ENCODE measurements at regions not wholly inside any gene's neighbourhood (a gene's known extent, or its start where the extent isn't known, plus 50 kb on each side); places are given as distances from the start of the nearest gene placed in this dataset.

- in situ Hi-C loops (cut with HindIII; ENCODE audit: low pct_unique_long_range_greater_than_20kb, low sequenced_read_pairs) = no loop called here
- ChIA-PET CTCF (interaction anchor here (0.6 kb wide), 1 partner anchor 433 kb away, joined by 3 read pairs; no protein-coding TSS in a partner anchor), POLR2A (no interaction called here)
- intact Hi-C loops (cut with micrococcal nuclease; ENCODE audit: unreplicated experiment) = no loop called here
- Histone ChIP-seq H3K9me3 (ENCODE audit: control insufficient read depth, insufficient read depth, low read depth, low read length) (no peaks in the 10 kb centered on the region), H3K27ac (ENCODE audit: low read length) (no peak overlapping the region), H3K27me3 (ENCODE audit: control insufficient read depth, insufficient read depth, low read length) (peaks cover 4% of the 10 kb centered on the region; the same call in 1 of the 2 replicates), H3K36me3 (ENCODE audit: control insufficient read depth, insufficient read depth, low read length) (no peaks in the 10 kb centered on the region), H3K4me1 (ENCODE audit: control insufficient read depth, insufficient read depth, low read length) (no peaks in the 10 kb centered on the region), H3K4me3 (ENCODE audit: low read depth in 2 of 2, low read length in 2 of 2) (no peak overlapping the region)
- no peak for DNase-seq (ENCODE audit: low read depth, low spot score)
- TF ChIP-seq POLR2AphosphoS5 (IDR thresholded peaks at IDR 0.05; ENCODE audit: low read depth, low read length) (no peak), TCF7L2 (IDR thresholded peaks at IDR 0.05; ENCODE audit: low read depth, low read length) (no peak), SIN3A (IDR thresholded peaks at IDR 0.05; ENCODE audit: borderline replicate concordance, insufficient read depth, low read depth, low read length) (no peak), CTCF (IDR thresholded peaks at IDR 0.05) (no peak), REST (IDR thresholded peaks at IDR 0.05; ENCODE audit: insufficient read depth in 1 of 2, low read depth in 2 of 2, low read length in 1 of 2) (no peak)
- no peak for ATAC-seq
- BruUV-seq (replicated peaks) = no TSS peak
Observed at GRCh38 chr21:33151941-33152731, 77.6 kb upstream of the IFNAR2 start.

GRCh38 chr21:33152732-33153130, 77.0 kb upstream of the IFNAR2 start:
- no peaks in the 10 kb centered on the region for H3K36me3 ChIP-seq (ENCODE audit: control insufficient read depth, insufficient read depth, low read length)
- ChIA-PET CTCF (interaction anchor here (0.6 kb wide), 1 partner anchor 432 kb away, joined by 3 read pairs; no protein-coding TSS in a partner anchor), POLR2A (no interaction called here)
- H3K4me3 ChIP-seq (ENCODE audit: low read depth in 2 of 2, low read length in 2 of 2) = no peak overlapping the region
- no peak for ATAC-seq
- intact Hi-C loops (cut with micrococcal nuclease; ENCODE audit: unreplicated experiment) = no loop called here
- no peak for DNase-seq (ENCODE audit: low read depth, low spot score)
- peaks cover 4% of the 10 kb centered on the region; the same call in 1 of the 2 replicates for H3K27me3 ChIP-seq (ENCODE audit: control insufficient read depth, insufficient read depth, low read length)
- no peak overlapping the region for H3K27ac ChIP-seq (ENCODE audit: low read length)
- no peaks in the 10 kb centered on the region for H3K4me1 ChIP-seq (ENCODE audit: control insufficient read depth, insufficient read depth, low read length)
- in situ Hi-C loops (cut with HindIII; ENCODE audit: low pct_unique_long_range_greater_than_20kb, low sequenced_read_pairs) = no loop called here
- no TSS peak for BruUV-seq (replicated peaks)
- no peaks in the 10 kb centered on the region for H3K9me3 ChIP-seq (ENCODE audit: control insufficient read depth, insufficient read depth, low read depth, low read length)
- TF ChIP-seq SIN3A (IDR thresholded peaks at IDR 0.05; ENCODE audit: borderline replicate concordance, insufficient read depth, low read depth, low read length) (no peak), REST (IDR thresholded peaks at IDR 0.05; ENCODE audit: insufficient read depth in 1 of 2, low read depth in 2 of 2, low read length in 1 of 2) (no peak), POLR2AphosphoS5 (IDR thresholded peaks at IDR 0.05; ENCODE audit: low read depth, low read length) (no peak), TCF7L2 (IDR thresholded peaks at IDR 0.05; ENCODE audit: low read depth, low read length) (no peak), CTCF (IDR thresholded peaks at IDR 0.05) (no peak)

All from Panc1 (cell line).